Mesodermal cell (in vitro differentiated cells): ENCODE measurements at regions not wholly inside any gene's neighbourhood (a gene's known extent, or its start where the extent isn't known, plus 50 kb on each side); places are given as distances from the start of the nearest gene placed in this dataset.

Experiments used
- H3K27ac ChIP-seq: 2 replicates; pipeline ENCODE4 v1.7.0; 2013; ENCODE audit warnings: mild to moderate bottlenecking, low read depth, low read length, moderate library complexity; ENCODE audit not compliant: severe bottlenecking
- H3K36me3 ChIP-seq: 2 replicates; pipeline ENCODE4 v1.7.1; 2013; ENCODE audit warnings: mild to moderate bottlenecking, low read length, moderate library complexity; ENCODE audit not compliant: control insufficient read depth, insufficient read depth
- H3K4me1 ChIP-seq: one replicate; pipeline ENCODE4 v1.7.1; 2013; ENCODE audit warnings: mild to moderate bottlenecking, low read length; ENCODE audit not compliant: insufficient read depth, control insufficient read depth, poor library complexity, severe bottlenecking
- H3K4me3 ChIP-seq: 2 replicates; pipeline ENCODE4 v1.7.0; 2013; ENCODE audit warnings: low read length, control low read depth, mild to moderate bottlenecking; ENCODE audit not compliant: insufficient read depth, poor library complexity, severe bottlenecking; ENCODE audit errors: extremely low read depth
- H3K9me3 ChIP-seq: 2 replicates; pipeline ENCODE4 v1.7.1; 2013; ENCODE audit warnings: mild to moderate bottlenecking, low read length, moderate library complexity; ENCODE audit not compliant: control insufficient read depth
- WGBS, 2 experiments: methylation state at CpG; one replicate each; pipeline ENCODE4 v1.1.5; 2013; ENCODE audit warnings: missing lambda C conversion rate in 2 of 2; ENCODE audit not compliant: insufficient coverage in 2 of 2; 5-methylcytosine and 5-hydroxymethylcytosine counted together

DNA sequence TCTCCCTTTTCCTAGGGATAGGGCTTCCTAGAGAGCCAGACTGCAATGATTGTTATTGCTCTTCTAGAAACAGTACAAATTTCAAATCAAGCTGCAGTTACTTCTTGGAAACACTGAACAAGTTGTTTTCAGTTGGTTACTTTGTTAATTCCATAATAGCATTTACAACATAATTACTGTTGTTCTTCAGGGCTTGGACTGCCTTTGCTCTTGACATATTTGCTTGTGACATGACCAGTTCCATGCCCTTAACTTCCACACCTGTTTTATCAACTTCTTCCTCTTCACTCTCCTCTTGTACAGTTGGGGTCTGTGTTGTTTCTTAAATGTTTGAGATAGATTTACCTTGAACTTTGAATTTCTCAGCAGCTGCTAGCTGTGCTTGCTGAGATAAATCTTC, 104.4 kb downstream of the SEC23IP start:
- Histone ChIP-seq H3K27ac (no peak overlapping the region), H3K4me1 (no peaks in the 10 kb centered on the region), H3K36me3 (no peaks in the 10 kb centered on the region), H3K4me3 (no peak overlapping the region), H3K9me3 (no peaks in the 10 kb centered on the region)

DNA sequence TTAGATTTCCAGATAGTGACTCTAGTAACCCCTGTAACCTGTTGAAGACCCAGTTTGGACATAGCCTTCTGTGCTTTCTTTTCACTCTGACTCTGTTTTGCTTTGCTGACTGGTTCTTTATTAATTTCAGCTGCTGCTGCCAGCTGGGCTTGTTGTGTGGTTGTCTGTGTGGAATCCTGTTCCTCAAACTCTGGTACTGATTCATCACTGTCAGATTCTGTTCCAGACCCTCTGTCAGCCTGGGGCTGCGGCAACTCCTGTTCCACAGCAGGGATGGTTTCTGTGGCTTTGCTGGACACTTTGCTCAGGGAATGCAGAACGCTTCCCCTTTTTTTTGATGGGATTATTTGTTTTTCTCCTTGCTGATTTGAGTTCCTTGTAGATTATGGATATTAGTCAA, 104.9 kb downstream of the SEC23IP start:
- Histone ChIP-seq H3K4me3 (no peak overlapping the region), H3K4me1 (no peaks in the 10 kb centered on the region), H3K9me3 (no peaks in the 10 kb centered on the region), H3K36me3 (no peaks in the 10 kb centered on the region), H3K27ac (no peak overlapping the region)
- 82 to 90% methylated on average over 2 of the region's 2 CpGs for WGBS, 2 experiments

DNA sequence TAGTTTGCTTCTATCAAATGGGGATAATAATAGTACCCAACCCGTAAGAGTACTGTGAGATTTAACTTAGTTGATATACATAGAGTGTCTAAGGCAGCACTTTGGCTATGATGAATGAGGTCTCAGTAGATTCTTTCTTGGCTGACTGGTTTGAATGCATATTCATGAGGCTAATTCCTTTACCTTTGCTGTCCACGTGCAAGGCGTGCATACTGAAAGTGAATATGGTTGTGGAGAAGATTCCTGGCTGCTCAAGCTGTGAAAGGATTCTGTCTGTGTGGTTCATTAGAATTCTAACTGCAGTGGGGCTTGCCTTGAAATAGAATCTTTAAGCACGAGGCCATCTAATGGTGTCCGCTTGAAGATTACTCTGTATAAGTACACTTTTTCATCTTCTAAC, 110.3 kb downstream of the SEC23IP start:
- Histone ChIP-seq H3K4me3 (no peak overlapping the region), H3K4me1 (no peaks in the 10 kb centered on the region), H3K9me3 (no peaks in the 10 kb centered on the region), H3K36me3 (no peaks in the 10 kb centered on the region), H3K27ac (no peak overlapping the region)
- 94 to 96% methylated on average over 3 of the region's 5 CpGs for WGBS, 2 experiments

DNA sequence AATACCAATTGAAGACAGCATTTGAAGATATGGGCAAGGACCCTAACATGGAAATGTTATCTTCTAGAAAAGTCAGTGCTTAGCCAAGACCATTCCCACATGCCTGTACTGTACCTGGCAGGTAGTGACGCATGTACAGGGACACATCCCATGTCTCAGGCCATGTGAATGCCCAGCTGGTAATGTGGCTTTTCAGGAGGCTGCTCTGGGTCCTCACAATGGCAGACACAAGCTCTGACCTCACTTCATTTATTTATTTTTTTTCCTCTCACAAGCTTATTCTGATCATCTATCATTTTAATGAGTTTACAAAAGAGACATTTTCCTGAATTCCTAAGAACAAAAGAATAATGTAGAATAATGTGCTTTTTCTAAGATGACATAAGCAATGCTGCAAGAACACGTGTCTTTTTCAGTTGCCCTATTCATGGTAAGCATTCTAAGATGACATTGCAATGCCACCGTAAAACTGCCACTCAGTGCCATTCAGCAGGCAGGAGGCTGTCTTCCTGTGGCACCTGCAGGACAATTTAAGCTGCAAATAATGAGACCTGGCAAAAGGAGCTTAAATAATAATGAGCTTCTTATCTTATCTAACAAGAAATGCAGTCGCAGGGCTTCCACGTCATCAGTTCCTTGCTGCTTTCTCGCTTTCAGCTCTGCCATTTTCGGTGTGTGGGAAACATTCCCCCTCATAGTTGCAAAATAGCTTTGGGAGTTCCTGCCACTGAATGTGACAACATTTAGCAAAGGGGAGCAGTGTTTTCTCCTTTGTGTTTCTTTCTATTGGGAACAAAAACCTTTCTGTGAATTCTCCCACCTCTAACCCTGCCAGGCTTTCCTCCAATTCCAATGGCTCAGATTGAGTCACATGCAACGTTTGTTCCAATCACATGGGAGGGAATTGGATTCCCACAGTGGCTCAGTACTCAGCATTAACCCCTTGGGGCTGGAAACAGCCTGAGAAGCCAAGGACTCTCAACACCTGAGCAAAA, 113.0 kb downstream of the SEC23IP start:
- Histone ChIP-seq H3K9me3 (no peaks in the 10 kb centered on the region), H3K4me1 (no peaks in the 10 kb centered on the region), H3K4me3 (no peak overlapping the region), H3K36me3 (no peaks in the 10 kb centered on the region), H3K27ac (no peak overlapping the region)
- 78 to 79% methylated on average over 8 of the region's 8 CpGs for WGBS, 2 experiments

DNA sequence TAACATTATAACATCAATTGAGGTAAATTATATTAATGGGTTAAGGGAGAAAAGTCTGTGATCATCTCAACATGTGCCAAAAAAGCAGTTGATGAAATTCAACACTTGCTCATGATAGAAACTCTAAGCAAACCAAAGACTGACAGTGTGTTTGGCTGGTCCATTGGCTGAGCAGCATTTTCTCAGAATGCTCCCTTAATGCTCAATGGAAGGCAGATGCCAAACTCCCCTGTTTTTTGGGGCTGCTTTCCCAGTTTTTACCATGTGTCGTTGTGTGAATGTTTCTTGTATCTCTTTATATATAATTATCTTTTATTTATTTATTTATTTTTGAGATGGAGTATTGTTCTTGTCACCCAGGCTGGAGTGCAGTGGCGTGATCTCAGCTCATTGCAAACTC, 114.7 kb downstream of the SEC23IP start:
- Histone ChIP-seq H3K36me3 (no peaks in the 10 kb centered on the region), H3K27ac (no peak overlapping the region), H3K4me3 (no peak overlapping the region), H3K4me1 (no peaks in the 10 kb centered on the region), H3K9me3 (no peaks in the 10 kb centered on the region)
- 100% methylated on average over 1 of the region's 2 CpGs; no CpG with 5 or more reads in 1 of the 2 experiments for WGBS, 2 experiments

DNA sequence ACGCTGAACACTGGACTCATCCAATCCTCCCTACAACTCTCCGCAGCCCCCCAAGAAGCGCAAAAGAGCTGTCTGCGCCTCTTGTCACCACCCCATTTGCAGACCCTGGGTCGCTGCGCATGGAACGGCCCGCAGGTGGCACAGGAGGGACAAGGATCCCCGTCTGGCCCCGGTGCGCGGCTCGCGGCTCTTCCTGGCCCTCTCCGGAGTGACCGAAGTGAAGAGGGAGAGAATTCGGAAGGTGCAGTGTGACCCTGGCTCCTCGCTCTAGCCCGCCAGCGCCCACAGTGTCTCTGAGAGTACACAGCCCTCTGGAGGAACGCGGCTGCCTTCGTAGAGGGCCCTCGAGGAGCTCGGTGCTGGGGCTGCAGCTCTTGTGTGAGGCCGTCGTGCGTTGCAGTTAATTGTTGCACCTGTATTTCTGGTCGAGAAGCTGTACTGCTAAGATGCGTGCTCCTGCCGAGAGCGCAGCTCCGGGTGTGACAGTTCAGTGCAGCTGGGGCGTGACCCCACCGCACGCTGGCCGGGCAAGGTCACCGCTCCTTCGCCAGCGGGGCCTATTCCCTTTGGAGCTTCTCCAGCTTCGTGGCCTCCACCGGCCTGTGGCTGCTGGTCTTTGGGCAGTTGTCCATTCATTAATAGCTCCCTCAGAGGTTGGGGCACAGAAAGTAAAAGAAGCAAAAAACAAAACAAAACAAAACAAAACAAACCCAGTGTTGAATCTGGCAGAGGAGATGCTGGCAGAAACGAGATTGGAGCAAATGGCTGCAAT, 119.0 kb downstream of the SEC23IP start:
- no peaks in the 10 kb centered on the region for H3K36me3 ChIP-seq
- 80 to 81% methylated on average over 31 to 41 of the region's 43 CpGs for WGBS, 2 experiments
- H3K4me1 ChIP-seq: no peaks in the 10 kb centered on the region
- no peak overlapping the region for H3K27ac ChIP-seq
- H3K9me3 ChIP-seq: no peaks in the 10 kb centered on the region
- H3K4me3 ChIP-seq: no peak overlapping the region

DNA sequence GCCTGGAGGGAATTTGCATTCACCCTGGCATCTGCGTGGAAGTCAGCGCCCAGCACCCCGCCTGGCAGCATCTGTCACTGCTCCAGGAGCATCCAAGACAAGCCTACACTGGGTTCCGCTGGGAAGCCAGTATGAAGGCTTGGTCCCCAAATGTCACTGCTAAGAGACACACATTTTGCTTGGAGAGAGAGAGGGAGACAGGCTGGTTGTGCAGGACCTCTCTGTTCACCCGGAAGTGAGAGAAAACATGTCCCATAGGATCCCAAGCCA, 119.5 kb downstream of the SEC23IP start:
- H3K4me1 ChIP-seq: no peaks in the 10 kb centered on the region
- 96 to 97% methylated on average over 5 of the region's 5 CpGs for WGBS, 2 experiments
- H3K9me3 ChIP-seq: no peaks in the 10 kb centered on the region

DNA sequence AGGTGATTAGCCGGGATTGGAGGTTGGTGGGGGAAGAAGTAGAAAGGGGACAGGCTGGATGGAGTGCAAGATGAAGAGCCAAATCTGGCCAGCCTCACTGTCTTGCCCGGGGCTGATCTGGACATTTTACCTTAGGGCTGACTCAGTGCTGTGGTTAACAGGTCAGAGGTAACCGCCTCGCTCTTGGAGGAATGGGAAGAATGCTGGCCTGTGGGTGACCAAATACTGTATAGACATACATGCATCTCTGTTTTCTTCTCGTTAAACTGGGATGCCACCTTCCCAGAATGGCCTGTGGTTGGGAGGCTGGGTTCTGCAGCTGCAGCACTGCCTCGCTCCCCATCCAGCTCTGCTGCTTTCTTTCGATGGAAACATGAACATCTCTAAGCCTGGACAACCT, 120.0 kb downstream of the SEC23IP start:
- H3K36me3 ChIP-seq: no peaks in the 10 kb centered on the region
- H3K4me1 ChIP-seq: no peaks in the 10 kb centered on the region
- 89 to 98% methylated on average over 4 to 6 of the region's 7 CpGs for WGBS, 2 experiments
- H3K4me3 ChIP-seq: no peak overlapping the region
- H3K9me3 ChIP-seq: no peaks in the 10 kb centered on the region
- H3K27ac ChIP-seq: no peak overlapping the region

More for the DNA sequence above, 119.5 kb downstream of the SEC23IP start:
- no peak overlapping the region for H3K27ac ChIP-seq
- no peaks in the 10 kb centered on the region for H3K36me3 ChIP-seq
- H3K4me3 ChIP-seq: no peak overlapping the region

DNA sequence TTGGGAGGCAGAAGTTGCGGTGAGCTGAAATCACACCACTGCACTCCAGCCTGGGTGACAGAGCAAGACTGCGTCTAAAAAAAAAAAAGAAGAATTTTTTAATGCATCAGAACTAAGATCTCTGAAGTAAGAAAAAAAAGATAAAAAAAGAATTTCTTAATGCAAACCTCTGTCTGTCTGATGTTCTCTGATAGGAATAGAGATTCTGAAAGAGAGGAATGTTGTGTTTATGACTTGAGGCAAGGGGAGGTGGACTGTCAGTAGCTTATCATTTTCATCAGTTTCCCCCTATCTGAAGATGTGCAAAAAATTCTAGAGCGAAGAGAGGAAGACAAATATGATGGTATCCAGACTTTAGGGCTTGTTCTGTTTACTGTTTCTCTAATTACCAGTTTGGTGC, 121.5 kb downstream of the SEC23IP start:
- H3K4me3 ChIP-seq: no peak overlapping the region
- 100% methylated on average over 1 of the region's 3 CpGs for WGBS, 2 experiments
- H3K27ac ChIP-seq: no peak overlapping the region
- H3K9me3 ChIP-seq: no peaks in the 10 kb centered on the region
- H3K4me1 ChIP-seq: no peaks in the 10 kb centered on the region
- no peaks in the 10 kb centered on the region for H3K36me3 ChIP-seq

DNA sequence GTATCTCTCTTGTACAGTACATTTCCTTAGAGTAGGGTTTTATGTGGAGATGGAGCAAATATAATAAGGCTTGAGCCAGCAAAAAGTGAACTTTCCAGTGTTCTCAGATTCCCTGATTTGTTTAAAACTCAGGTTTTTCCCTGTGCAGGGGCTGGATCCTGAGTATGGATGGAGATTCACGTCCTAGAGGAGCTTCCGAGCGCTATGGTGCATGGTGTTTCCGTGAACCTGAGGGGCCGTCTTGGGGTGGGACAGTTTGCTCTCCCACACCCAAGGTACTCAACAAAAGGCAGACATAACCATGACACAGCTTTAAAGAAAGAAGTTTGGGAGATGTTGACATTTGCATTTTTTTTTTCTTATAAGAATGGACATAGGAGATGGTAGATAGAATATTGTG, 122.5 kb downstream of the SEC23IP start:
- H3K27ac ChIP-seq: no peak overlapping the region
- H3K36me3 ChIP-seq: no peaks in the 10 kb centered on the region
- no peak overlapping the region for H3K4me3 ChIP-seq
- H3K4me1 ChIP-seq: no peaks in the 10 kb centered on the region
- WGBS, 2 experiments: 100% methylated on average over 3 of the region's 5 CpGs; no CpG with 5 or more reads in 1 of the 2 experiments
- no peaks in the 10 kb centered on the region for H3K9me3 ChIP-seq

DNA sequence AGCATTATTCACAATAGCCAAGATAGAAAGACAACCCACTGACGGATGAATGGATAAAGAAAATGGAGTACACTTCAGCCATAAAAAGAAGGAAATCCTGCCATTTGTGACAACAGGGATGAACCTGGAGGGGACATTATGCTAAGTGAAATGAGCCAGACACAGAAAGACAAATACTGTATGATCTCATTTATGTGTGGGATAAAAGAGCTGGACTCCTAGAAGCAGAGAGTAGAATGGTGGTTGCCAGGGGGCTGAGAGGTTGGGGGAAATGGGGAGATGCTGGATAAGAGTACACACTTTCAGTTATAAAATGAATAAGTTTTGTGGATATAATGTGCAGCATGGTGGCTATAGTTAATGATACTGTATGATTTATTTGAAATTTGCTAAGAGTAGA, 124.4 kb downstream of the SEC23IP start:
- Histone ChIP-seq H3K36me3 (no peaks in the 10 kb centered on the region), H3K4me1 (no peaks in the 10 kb centered on the region), H3K9me3 (no peaks in the 10 kb centered on the region), H3K27ac (no peak overlapping the region), H3K4me3 (no peak overlapping the region)
- 100% methylated on average over 1 of the region's 1 CpG; no CpG with 5 or more reads in 1 of the 2 experiments for WGBS, 2 experiments
